HCEC 1CT (cell line): ENCODE measurements at regions not wholly inside any gene's neighbourhood (a gene's known extent, or its start where the extent isn't known, plus 50 kb on each side); places are given as distances from the start of the nearest gene placed in this dataset.

Experiments used
- DNase-seq: peaks from one replicate; pipeline ENCODE4 v3.0.0-alpha.2; 2017

GRCh38 chr10:44049301-44050015, 335.4 kb downstream of the CXCL12 start:
- DNase-seq, result no peak

GRCh38 chr10:44047361-44047760, 337.5 kb downstream of the CXCL12 start:
- DNase-seq, result no peak

- DNase-seq, result no peak
These were observed 338.3 kb downstream of the CXCL12 start for GRCh38 chr10:44046605-44047004.

GRCh38 chr10:44045020-44045419, 339.9 kb downstream of the CXCL12 start:
- no peak for DNase-seq

- DNase-seq, result no peak
These were observed 340.3 kb downstream of the CXCL12 start for GRCh38 chr10:44044549-44044948.

GRCh38 chr10:44043646-44044375, 341.1 kb downstream of the CXCL12 start:
- DNase-seq, result no peak

GRCh38 chr10:44042926-44043602, 341.8 kb downstream of the CXCL12 start:
- DNase-seq, result no peak

- no peak for DNase-seq
These were observed 342.7 kb downstream of the CXCL12 start for GRCh38 chr10:44042075-44042770.

GRCh38 chr10:44039599-44039998, 345.3 kb downstream of the CXCL12 start:
- no peak for DNase-seq

GRCh38 chr10:44036425-44036824, 348.5 kb downstream of the CXCL12 start:
- DNase-seq, result no peak

- DNase-seq, result no peak
These were observed 349.3 kb downstream of the CXCL12 start for GRCh38 chr10:44035474-44036197.

- DNase-seq, result no peak
These were observed 350.0 kb downstream of the CXCL12 start for GRCh38 chr10:44034946-44035345.

GRCh38 chr10:44033008-44033407, 351.9 kb downstream of the CXCL12 start:
- no peak for DNase-seq

- no peak for DNase-seq
These were observed 352.7 kb downstream of the CXCL12 start for GRCh38 chr10:44032216-44032615.

- no peak for DNase-seq
These were observed 354.2 kb downstream of the CXCL12 start for GRCh38 chr10:44030738-44031137.

- DNase-seq, result no peak
These were observed 354.8 kb downstream of the CXCL12 start for GRCh38 chr10:44030132-44030531.

- no peak for DNase-seq
These were observed 356.3 kb downstream of the CXCL12 start for GRCh38 chr10:44028384-44029137.

GRCh38 chr10:44024356-44025116, 360.4 kb downstream of the CXCL12 start:
- no peak for DNase-seq

- no peak for DNase-seq
These were observed 361.4 kb downstream of the CXCL12 start for GRCh38 chr10:44023517-44023916.

GRCh38 chr10:44022203-44022602, 362.7 kb downstream of the CXCL12 start:
- DNase-seq, result no peak
